ENCODE measurements at regions not wholly inside any gene's neighbourhood (a gene's known extent, or its start where the extent isn't known, plus 50 kb on each side); places are given as distances from the start of the nearest gene placed in this dataset.
A peak's percentile ranks its signal among the peaks of the same experiment; 100 is the strongest.

- Histone ChIP-seq H3K9me3 (no peaks in the 10 kb centered on the region), H3K4me1 (no peaks in the 10 kb centered on the region), H3K36me3 (no peaks in the 10 kb centered on the region), H3K4me3 (no peak overlapping the region), H3K27ac (no peak overlapping the region), H3K27me3 (ENCODE audit: low read depth) (no peaks in the 10 kb centered on the region)
- TF ChIP-seq CTCF (IDR thresholded peaks at IDR 0.05) = no peak
- DNase-seq (no peak), ATAC-seq (no peak)
- intact Hi-C loops (cut with DNase I) = no loop called here
Observed at GRCh38 chr17:70256751-70257150, 87.4 kb downstream of the KCNJ2 start.

DNA sequence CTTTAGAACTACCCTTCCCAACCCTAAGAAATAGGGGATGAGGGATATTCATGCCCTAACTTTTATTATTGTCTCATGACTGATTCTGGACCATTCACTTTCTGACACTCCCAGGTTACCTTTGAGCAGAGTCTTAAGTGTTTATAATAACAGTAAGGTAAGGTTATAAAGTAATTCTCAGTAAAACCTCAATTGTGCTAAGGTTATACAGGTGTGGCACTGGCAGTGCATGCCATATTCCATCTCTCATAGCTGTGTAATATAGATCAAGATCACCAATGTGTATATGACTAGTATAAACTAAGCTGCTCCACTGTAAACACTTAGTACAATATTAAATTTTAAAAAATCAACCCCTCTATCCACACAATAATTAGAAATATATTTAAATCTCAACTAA, 89.1 kb downstream of the KCNJ2 start:
- H3K4me1 ChIP-seq = no peaks in the 10 kb centered on the region
- DNase-seq (no peak), ATAC-seq (no peak)
- H3K36me3 ChIP-seq = no peaks in the 10 kb centered on the region
- H3K4me3 ChIP-seq = no peak overlapping the region
- TF ChIP-seq CTCF (IDR thresholded peaks at IDR 0.05) = no peak
- intact Hi-C loops (cut with DNase I) = no loop called here
- H3K27ac ChIP-seq = no peak overlapping the region
- H3K27me3 ChIP-seq (ENCODE audit: low read depth) = no peaks in the 10 kb centered on the region
- H3K9me3 ChIP-seq = no peaks in the 10 kb centered on the region

GRCh38 chr17:70259400-70259799, 90.1 kb downstream of the KCNJ2 start:
- DNase-seq (no peak), ATAC-seq (no peak)
- no peaks in the 10 kb centered on the region for H3K36me3 ChIP-seq
- intact Hi-C loops (cut with DNase I) = no loop called here
- no peak overlapping the region for H3K4me3 ChIP-seq
- no peaks in the 10 kb centered on the region for H3K27me3 ChIP-seq (ENCODE audit: low read depth)
- H3K4me1 ChIP-seq = no peaks in the 10 kb centered on the region
- H3K27ac ChIP-seq = no peak overlapping the region
- TF ChIP-seq CTCF (IDR thresholded peaks at IDR 0.05) = no peak
- no peaks in the 10 kb centered on the region for H3K9me3 ChIP-seq

DNA sequence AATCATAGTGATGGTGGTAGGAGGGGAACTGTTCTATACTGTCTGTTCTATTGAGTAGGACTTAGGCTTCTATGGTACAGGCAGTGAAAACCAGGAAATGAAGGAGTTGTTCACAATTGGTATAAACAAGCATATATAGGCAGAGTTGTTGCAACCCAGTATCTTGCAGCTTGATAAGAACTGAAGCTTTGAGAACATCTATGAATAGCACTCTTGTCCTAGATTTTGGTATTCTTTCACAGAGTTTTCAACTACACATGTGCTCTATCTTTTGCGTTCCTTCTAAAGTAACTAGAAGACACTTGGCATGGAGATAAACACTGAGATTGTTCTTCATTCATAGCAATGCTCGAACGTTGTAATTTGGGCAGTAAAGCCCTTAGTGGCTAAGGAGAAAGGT, 91.8 kb downstream of the KCNJ2 start:
- no peak for ATAC-seq
- no peaks in the 10 kb centered on the region for H3K4me1 ChIP-seq
- intact Hi-C loops (cut with DNase I) = no loop called here
- H3K9me3 ChIP-seq = no peaks in the 10 kb centered on the region
- no peaks in the 10 kb centered on the region for H3K36me3 ChIP-seq
- no peak for TF ChIP-seq CTCF (IDR thresholded peaks at IDR 0.05)
- H3K4me3 ChIP-seq = no peak overlapping the region
- no peaks in the 10 kb centered on the region for H3K27me3 ChIP-seq (ENCODE audit: low read depth)
- DNase-seq = no peak
- no peak overlapping the region for H3K27ac ChIP-seq

DNA sequence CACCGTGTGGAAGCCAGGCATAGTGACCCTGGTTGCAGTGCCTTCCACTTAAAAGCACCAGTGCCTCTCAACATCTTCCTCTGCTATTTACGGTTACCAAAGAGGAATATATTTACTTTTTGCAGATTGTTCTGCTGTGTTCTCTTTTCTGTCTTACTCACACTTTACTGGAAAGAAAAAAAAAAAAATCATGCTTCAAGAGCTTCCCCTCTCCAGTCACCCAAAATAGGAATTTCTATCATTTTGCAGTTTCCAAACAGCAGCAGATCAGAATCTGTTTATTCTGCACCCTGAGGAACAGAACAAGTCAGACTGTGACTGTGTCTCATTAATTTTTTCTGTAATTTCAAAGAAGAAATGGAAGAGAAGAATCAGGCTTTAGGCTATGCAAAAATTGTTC, 96.1 kb downstream of the KCNJ2 start:
- DNase-seq (no peak), ATAC-seq (peak in 1 of 2 donors; percentile 29)
- no peak overlapping the region for H3K27ac ChIP-seq
- no peaks in the 10 kb centered on the region for H3K36me3 ChIP-seq
- intact Hi-C loops (cut with DNase I) = no loop called here
- H3K9me3 ChIP-seq = no peaks in the 10 kb centered on the region
- no peak for TF ChIP-seq CTCF (IDR thresholded peaks at IDR 0.05)
- no peaks in the 10 kb centered on the region for H3K27me3 ChIP-seq (ENCODE audit: low read depth)
- no peaks in the 10 kb centered on the region for H3K4me1 ChIP-seq
- H3K4me3 ChIP-seq = no peak overlapping the region

- Histone ChIP-seq H3K27me3 (ENCODE audit: low read depth) (no peaks in the 10 kb centered on the region), H3K9me3 (no peaks in the 10 kb centered on the region), H3K4me3 (no peak overlapping the region), H3K27ac (no peak overlapping the region), H3K4me1 (no peaks in the 10 kb centered on the region), H3K36me3 (no peaks in the 10 kb centered on the region)
- intact Hi-C loops (cut with DNase I) = no loop called here
- no peak for TF ChIP-seq CTCF (IDR thresholded peaks at IDR 0.05)
- no peak for ATAC-seq
- no peak for DNase-seq
Observed at GRCh38 chr17:70266394-70266793, 97.1 kb downstream of the KCNJ2 start.

All from lower lobe of right lung (tissue), 2 donors.